IMR-90 (cell line): ENCODE measurements at regions not wholly inside any gene's neighbourhood (a gene's known extent, or its start where the extent isn't known, plus 50 kb on each side); places are given as distances from the start of the nearest gene placed in this dataset.
A peak's percentile ranks its signal among the peaks of the same experiment; 100 is the strongest.

Experiments used
- ATAC-seq: fragments of 200-7000 bp; cut with Tn5 transposase; 2 replicates; pipeline ENCODE4 v1.9.1; 2020; ENCODE audit warnings: low read depth, mild to moderate bottlenecking, moderate library complexity
- BruUV-seq: library from RNA; stranded (reverse); fragments of 400-500 nt; replicated peaks from 2 replicates; lab custom pipeline; 2021; lab: Mats Ljungman, UMichigan
- CTCF ChIA-PET: fragments of 300-600 bp; formaldehyde crosslinking; extraction: SDS; loops from one replicate; lab custom pipeline; 2021; ENCODE audit warnings: antibody characterized with exemption; lab: Yijun Ruan, JAX
- POLR2A ChIA-PET: fragments of 300-600 bp; sonication (Branson Sonifier 250); formaldehyde crosslinking; loops from one replicate; lab custom pipeline; 2022; ENCODE audit warnings: antibody characterized with exemption; ENCODE audit not compliant: unreplicated experiment; lab: Charles Lee
- DNase-seq: peaks from one replicate; pipeline ENCODE4 v3.0.0; 2013
- H2AFZ ChIP-seq: replicated peaks from 2 replicates; pipeline ENCODE3; 2013; ENCODE audit warnings: low read length, mild to moderate bottlenecking; ENCODE audit not compliant: poor library complexity
- H2AK5ac ChIP-seq: 2 replicates; pipeline ENCODE4 v1.6.1; 2013; ENCODE audit warnings: low read depth, low read length, inconsistent platforms
- H2AK9ac ChIP-seq: replicated peaks from 2 replicates; pipeline ENCODE3; 2013; ENCODE audit warnings: mild to moderate bottlenecking, low read depth, low read length, moderate library complexity; ENCODE audit not compliant: poor library complexity
- H2BK120ac ChIP-seq: 2 replicates; pipeline ENCODE4 v1.6.1; 2013; ENCODE audit warnings: low read depth, low read length, inconsistent platforms
- H2BK15ac ChIP-seq: 3 replicates; pipeline ENCODE4 v1.6.1; 2013; ENCODE audit warnings: low read depth, low read length, inconsistent platforms
- H2BK20ac ChIP-seq: 2 replicates; pipeline ENCODE4 v1.6.1; 2013; ENCODE audit warnings: low read depth, mild to moderate bottlenecking, inconsistent platforms, low read length, moderate library complexity
- H2BK5ac ChIP-seq: 2 replicates; pipeline ENCODE4 v1.6.1; 2013; ENCODE audit warnings: mild to moderate bottlenecking, low read depth, low read length, inconsistent platforms; ENCODE audit not compliant: poor library complexity, severe bottlenecking
- H3K14ac ChIP-seq: replicated peaks from 2 replicates; pipeline ENCODE4 v1.6.1; 2013; ENCODE audit warnings: low read depth, low read length, inconsistent platforms
- H3K18ac ChIP-seq: 2 replicates; pipeline ENCODE4 v1.6.1; 2013; ENCODE audit warnings: low read depth, low read length, control low read depth
- H3K23ac ChIP-seq: 2 replicates; pipeline ENCODE4 v1.6.1; 2013; ENCODE audit warnings: low read depth, low read length, inconsistent platforms
- H3K27ac ChIP-seq: 2 replicates; pipeline ENCODE4 v1.5.1; 2013; ENCODE audit warnings: mild to moderate bottlenecking, control low read depth, low read length; ENCODE audit not compliant: insufficient read depth
- H3K27me3 ChIP-seq: 2 replicates; pipeline ENCODE4 v1.6.1; 2013; ENCODE audit warnings: low read length; ENCODE audit not compliant: control insufficient read depth, insufficient read depth
- H3K36me3 ChIP-seq: 2 replicates; pipeline ENCODE4 v1.6.1; 2013; ENCODE audit warnings: low read length, mixed read lengths; ENCODE audit not compliant: control insufficient read depth, insufficient read depth
- H3K4ac ChIP-seq: 2 replicates; pipeline ENCODE4 v1.6.1; 2013; ENCODE audit warnings: low read depth, low read length, inconsistent platforms
- H3K4me1 ChIP-seq: 2 replicates; pipeline ENCODE4 v1.6.1; 2013; ENCODE audit warnings: low read length, mixed read lengths; ENCODE audit not compliant: control insufficient read depth, insufficient read depth
- H3K4me2 ChIP-seq: 2 replicates; pipeline ENCODE4 v1.6.1; 2013; ENCODE audit warnings: low read depth, mild to moderate bottlenecking, control low read depth, low read length, moderate library complexity
- H3K4me3 ChIP-seq: 2 replicates; pipeline ENCODE4 v1.5.1; 2013; ENCODE audit warnings: low read depth, mild to moderate bottlenecking, control low read depth, low read length, moderate library complexity; ENCODE audit not compliant: insufficient read depth
- H3K56ac ChIP-seq: 2 replicates; pipeline ENCODE4 v1.6.1; 2013; ENCODE audit warnings: low read length, inconsistent platforms; ENCODE audit not compliant: insufficient read depth; ENCODE audit errors: extremely low read depth
- H3K79me1 ChIP-seq, 2 experiments: 2 replicates each; pipeline ENCODE4 v1.6.1; 2013; ENCODE audit warnings: low read length in 2 of 2, inconsistent platforms in 1 of 2, low read depth in 1 of 2
- H3K9ac ChIP-seq: 2 replicates; pipeline ENCODE4 v1.6.1; 2013; ENCODE audit warnings: low read depth, low read length, control low read depth
- H3K9me1 ChIP-seq: 2 replicates; pipeline ENCODE4 v1.6.1; 2013; ENCODE audit warnings: low read length, inconsistent platforms; ENCODE audit not compliant: insufficient read depth
- H3K9me3 ChIP-seq: 2 replicates; pipeline ENCODE4 v1.6.1; 2013; ENCODE audit warnings: low read length; ENCODE audit not compliant: control insufficient read depth, insufficient read depth
- H4K20me1 ChIP-seq: 2 replicates; pipeline ENCODE4 v1.6.1; 2013; ENCODE audit warnings: low read length, inconsistent platforms; ENCODE audit not compliant: insufficient read depth
- H4K5ac ChIP-seq: 2 replicates; pipeline ENCODE4 v1.6.1; 2013; ENCODE audit warnings: mild to moderate bottlenecking, low read depth, low read length, control low read depth
- H4K8ac ChIP-seq, 2 experiments: 2 replicates each; pipeline ENCODE4 v1.6.1; 2013; ENCODE audit warnings: low read depth in 2 of 2, low read length in 2 of 2, control low read depth in 1 of 2, inconsistent platforms in 1 of 2
- H4K91ac ChIP-seq: 2 replicates; pipeline ENCODE4 v1.6.1; 2013; ENCODE audit warnings: low read depth, low read length, inconsistent platforms; ENCODE audit not compliant: insufficient read depth
- BHLHE40 ChIP-seq: fragments of 150-350 bp; IDR thresholded peaks from 2 replicates; pipeline ENCODE4 v1.6.1; 2016; ENCODE audit warnings: mild to moderate bottlenecking, low read depth, low read length
- CEBPB ChIP-seq: IDR thresholded peaks from 2 replicates; pipeline ENCODE4 v1.6.1; 2012; ENCODE audit warnings: low read depth, low read length, improper control_type of control experiment
- CHD1 ChIP-seq: IDR thresholded peaks from 2 replicates; pipeline ENCODE4 v1.6.1; 2012; ENCODE audit warnings: low read depth, low read length, improper control_type of control experiment
- CTCF ChIP-seq: conservative IDR thresholded peaks from 2 replicates; pipeline ENCODE4 v1.5.1; 2012; ENCODE audit warnings: mild to moderate bottlenecking, low read depth, low read length, improper control_type of control experiment
- ELK1 ChIP-seq: fragments of 150-350 bp; IDR thresholded peaks from 2 replicates; pipeline ENCODE4 v1.6.1; 2016; ENCODE audit warnings: low read depth, mild to moderate bottlenecking, low read length, moderate library complexity, borderline replicate concordance
- FOS ChIP-seq: fragments of 150-350 bp; IDR thresholded peaks from 2 replicates; pipeline ENCODE4 v1.6.1; 2016; ENCODE audit warnings: low read depth, low read length
- MAFK ChIP-seq: IDR thresholded peaks from 2 replicates; pipeline ENCODE4 v1.6.1; 2012; ENCODE audit warnings: low read depth, low read length, improper control_type of control experiment
- MAZ ChIP-seq: IDR thresholded peaks from 2 replicates; pipeline ENCODE4 v1.6.1; 2012; ENCODE audit warnings: low read depth, mild to moderate bottlenecking, low read length, improper control_type of control experiment, moderate library complexity, borderline replicate concordance
- MXI1 ChIP-seq: IDR thresholded peaks from 2 replicates; pipeline ENCODE4 v1.6.1; 2012; ENCODE audit warnings: low read depth, mild to moderate bottlenecking, low read length, moderate library complexity, borderline replicate concordance
- NFE2L2 ChIP-seq: fragments of 150-350 bp; IDR thresholded peaks from 2 replicates; pipeline ENCODE4 v1.6.1; 2016; ENCODE audit warnings: low read depth, mild to moderate bottlenecking, low read length
- POLR2A ChIP-seq: IDR thresholded peaks from 2 replicates; pipeline ENCODE4 v1.6.1; 2012; ENCODE audit warnings: mild to moderate bottlenecking, low read depth, low read length
- RAD21 ChIP-seq: IDR thresholded peaks from 2 replicates; pipeline ENCODE4 v1.6.1; 2012; ENCODE audit warnings: low read length, improper control_type of control experiment
- RCOR1 ChIP-seq: IDR thresholded peaks from 2 replicates; pipeline ENCODE4 v1.6.1; 2012; ENCODE audit warnings: mild to moderate bottlenecking, low read length, improper control_type of control experiment; ENCODE audit not compliant: insufficient replicate concordance
- RFX5 ChIP-seq: IDR thresholded peaks from 2 replicates; pipeline ENCODE4 v1.8.0; 2012; ENCODE audit warnings: low read depth, mild to moderate bottlenecking, low read length, moderate library complexity
- SMC3 ChIP-seq: fragments of 150-350 bp; IDR thresholded peaks from 2 replicates; pipeline ENCODE4 v1.6.1; 2016; ENCODE audit warnings: low read depth, mild to moderate bottlenecking, antibody characterized with exemption, low read length, moderate library complexity
- USF2 ChIP-seq: fragments of 150-350 bp; IDR thresholded peaks from 2 replicates; pipeline ENCODE4 v1.6.1; 2017; ENCODE audit warnings: mild to moderate bottlenecking, antibody characterized with exemption, low read length, low read depth
- WGBS, 2 experiments: methylation state at CpG; one replicate each; pipeline versions ENCODE4 v1.1.5 to v1.1.7; 2013; ENCODE audit warnings: missing lambda C conversion rate in 2 of 2; ENCODE audit not compliant: insufficient read length in 1 of 2; ENCODE audit errors: extremely low coverage in 2 of 2; 5-methylcytosine and 5-hydroxymethylcytosine counted together
- dilution Hi-C: fragments of 300-500 bp; cut with HindIII; formaldehyde crosslinking; loops from one replicate; pipeline ENCODE4 v1.14.3; 2018; ENCODE audit warnings: low sequenced_read_pairs; ENCODE audit not compliant: unreplicated experiment
- in situ Hi-C: fragments of 300-500 bp; cut with MboI; formaldehyde crosslinking; loops from 3 replicates; pipeline ENCODE4 v1.14.3; 2019; ENCODE audit warnings: low sequenced_read_pairs, inconsistent platforms, mixed read lengths
- intact Hi-C: fragments of 100-400 bp; cut with micrococcal nuclease; formaldehyde crosslinking; loops from 2 replicates; pipeline ENCODE4 v1.10.0; 2022

GRCh38 chr3:162738784-162739183 is 1242.2 kb downstream of the OTOL1 start:
- DNase-seq (peak; percentile 48), ATAC-seq (peak; percentile 71; the same call in 1 of the 2 replicates)
- Histone ChIP-seq H3K56ac (no peak overlapping the region), H2AFZ (no peak overlapping the region), H3K4me1 (no peaks in the 10 kb centered on the region), H2BK120ac (no peak overlapping the region), H3K9me3 (no peaks in the 10 kb centered on the region), H3K14ac (no peak overlapping the region), H3K9ac (no peak overlapping the region), H4K20me1 (no peaks in the 10 kb centered on the region), H3K27ac (no peak overlapping the region), H3K4me3 (no peak overlapping the region), H3K79me1 (no peaks in the 10 kb centered on the region), H3K4ac (no peak overlapping the region), H2BK15ac (no peak overlapping the region), H2BK5ac (no peak overlapping the region), H2BK20ac (no peak overlapping the region), H4K5ac (no peak overlapping the region), H2AK9ac (no peak overlapping the region), H3K18ac (no peak overlapping the region), H3K36me3 (no peaks in the 10 kb centered on the region), H2AK5ac (no peak overlapping the region), H3K4me2 (no peak overlapping the region), H3K27me3 (no peaks in the 10 kb centered on the region), H3K9me1 (no peaks in the 10 kb centered on the region), H4K8ac (no peak overlapping the region; a peak in 1 of 4 replicates), H3K23ac (no peak overlapping the region), H4K91ac (no peak overlapping the region)
- dilution Hi-C loops, result no loop called here
- TF ChIP-seq RFX5 (no peak), RCOR1 (no peak), CEBPB (no peak), POLR2A (no peak), BHLHE40 (no peak), FOS (no peak), NFE2L2 (no peak), MXI1 (no peak), CTCF (no peak), MAFK (no peak), USF2 (no peak), RAD21 (no peak), ELK1 (no peak), MAZ (no peak), CHD1 (no peak), SMC3 (no peak)
- WGBS, 2 experiments, result no CpG with 5 or more reads among the region's 1 CpG
- in situ Hi-C loops, result no loop called here
- intact Hi-C loops, result no loop called here
- no TSS peak for BruUV-seq
- ChIA-PET POLR2A (no interaction called here), CTCF (no interaction called here)
